Liver (tissue), 8 donors: ENCODE measurements at regions not wholly inside any gene's neighbourhood (a gene's known extent, or its start where the extent isn't known, plus 50 kb on each side); places are given as distances from the start of the nearest gene placed in this dataset.

Experiments
- DNase-seq: peaks from one replicate; pipeline ENCODE4 v3.0.0-alpha.2; 2017; ENCODE audit warnings: low spot score
- H3K27ac ChIP-seq, 2 donors: one replicate each; pipeline ENCODE4 v1.7.0; 2013; ENCODE audit warnings: inconsistent platforms in 2 of 2, low read length in 2 of 2, control low read depth in 1 of 2, low read depth in 1 of 2, mild to moderate bottlenecking in 1 of 2
- H3K27me3 ChIP-seq, 4 donors: one replicate each; pipeline versions ENCODE4 v1.6.1 to v1.7.0; 2013; ENCODE audit warnings: low read length in 3 of 4, inconsistent platforms in 1 of 4, mild to moderate bottlenecking in 1 of 4, moderate library complexity in 1 of 4; ENCODE audit not compliant: control insufficient read depth in 4 of 4, insufficient read depth in 4 of 4
- H3K36me3 ChIP-seq, 4 donors: one replicate each; pipeline versions ENCODE4 v1.6.1 to v1.7.0; 2013; ENCODE audit warnings: low read length in 3 of 4, mild to moderate bottlenecking in 3 of 4, low read depth in 1 of 4, moderate library complexity in 1 of 4; ENCODE audit not compliant: control insufficient read depth in 4 of 4, insufficient read depth in 3 of 4
- H3K4me1 ChIP-seq, 4 donors: one replicate each; pipeline versions ENCODE4 v1.6.1 to v1.7.0; 2013; ENCODE audit warnings: low read length in 3 of 4, mild to moderate bottlenecking in 3 of 4, moderate library complexity in 1 of 4; ENCODE audit not compliant: control insufficient read depth in 4 of 4, insufficient read depth in 4 of 4
- H3K4me3 ChIP-seq, 3 donors: one replicate each; pipeline versions ENCODE4 v1.6.1 to v1.7.0; 2013; ENCODE audit warnings: low read length in 3 of 3, control low read depth in 1 of 3, low read depth in 1 of 3, mild to moderate bottlenecking in 1 of 3
- H3K9ac ChIP-seq, 2 donors: one replicate each; pipeline ENCODE4 v1.7.0; 2013; ENCODE audit warnings: low read length in 2 of 2, mild to moderate bottlenecking in 2 of 2, moderate library complexity in 2 of 2, control low read depth in 1 of 2, low read depth in 1 of 2
- H3K9me3 ChIP-seq, 4 donors: one replicate each; pipeline versions ENCODE4 v1.6.1 to v1.7.0; 2013; ENCODE audit warnings: low read length in 3 of 4; ENCODE audit not compliant: control insufficient read depth in 4 of 4
- EGR1 ChIP-seq, 2 donors: IDR thresholded peaks; 2 replicates each; pipeline ENCODE4 v1.6.1; 2016 to 2018; ENCODE audit warnings: antibody characterized with exemption in 2 of 2, low read depth in 2 of 2
- FOXA1 ChIP-seq: IDR thresholded peaks from 2 replicates; pipeline ENCODE4 v1.6.1; 2016; ENCODE audit warnings: antibody characterized with exemption
- FOXA2 ChIP-seq: IDR thresholded peaks from 2 replicates; pipeline ENCODE4 v1.6.1; 2016; ENCODE audit warnings: antibody characterized with exemption
- GABPA ChIP-seq, 2 donors: IDR thresholded peaks in 1 of 2; conservative IDR thresholded peaks in 1 of 2; 2 replicates each; pipeline ENCODE4 v1.6.1; 2016; ENCODE audit warnings: antibody characterized with exemption in 2 of 2, mild to moderate bottlenecking in 1 of 2, moderate library complexity in 1 of 2
- HNF4A ChIP-seq, 2 donors: conservative IDR thresholded peaks; 2 replicates each; pipeline ENCODE4 v1.6.1; 2016; ENCODE audit warnings: antibody characterized with exemption in 2 of 2, mild to moderate bottlenecking in 2 of 2
- JUND ChIP-seq, 2 donors: IDR thresholded peaks; 2 replicates each; pipeline ENCODE4 v1.6.1; 2016; ENCODE audit warnings: antibody characterized with exemption in 2 of 2
- NR2F2 ChIP-seq: IDR thresholded peaks from 2 replicates; pipeline ENCODE4 v1.6.1; 2016; ENCODE audit warnings: antibody characterized with exemption
- RAD21 ChIP-seq, 2 donors: IDR thresholded peaks; 2 replicates each; pipeline ENCODE4 v1.6.1; 2016; ENCODE audit warnings: antibody characterized with exemption in 2 of 2, mild to moderate bottlenecking in 2 of 2
- RXRA ChIP-seq, 2 donors: IDR thresholded peaks; 2 replicates each; pipeline ENCODE4 v1.6.1; 2017 to 2018; ENCODE audit warnings: antibody characterized with exemption in 2 of 2, mild to moderate bottlenecking in 1 of 2
- SP1 ChIP-seq: IDR thresholded peaks from 2 replicates; pipeline ENCODE4 v1.6.1; 2018; ENCODE audit warnings: antibody characterized with exemption, mild to moderate bottlenecking
- TAF1 ChIP-seq: conservative IDR thresholded peaks from 2 replicates; pipeline ENCODE4 v1.6.1; 2016; ENCODE audit warnings: antibody characterized with exemption, mild to moderate bottlenecking
- YY1 ChIP-seq: IDR thresholded peaks from 2 replicates; pipeline ENCODE4 v1.6.1; 2016; ENCODE audit warnings: antibody characterized with exemption, mild to moderate bottlenecking
- WGBS: extraction: QIAGEN DNeasy Blood & Tissue Kit; methylation state at CpG from one replicate; pipeline ENCODE4 v1.1.7; 2013; 5-methylcytosine and 5-hydroxymethylcytosine counted together
- TF ChIP-seq, protein P1 (sequence below): IDR thresholded peaks from 2 replicates; pipeline ENCODE4 v1.6.1; 2016; ENCODE audit warnings: antibody characterized with exemption
- TF ChIP-seq, protein P2 (sequence below): IDR thresholded peaks from 2 replicates; pipeline ENCODE4 v1.6.1; 2016; ENCODE audit warnings: antibody characterized with exemption, mild to moderate bottlenecking
- TF ChIP-seq, protein P3 (sequence below): IDR thresholded peaks from 2 replicates; pipeline ENCODE4 v1.6.1; 2016; ENCODE audit warnings: antibody characterized with exemption
- TF ChIP-seq, protein P4 (sequence below): fragments of 150-350 bp; IDR thresholded peaks from 2 replicates; pipeline ENCODE4 v1.5.1; 2017; ENCODE audit warnings: improper control_type of control experiment, low read depth, low read length; ENCODE audit not compliant: missing input control
- TF ChIP-seq, protein P5 (sequence below): IDR thresholded peaks from 2 replicates; pipeline ENCODE4 v1.6.1; 2016; ENCODE audit warnings: antibody characterized with exemption
- donor health status: healthy.
- donor health status: healthy.
- donor health status: healthy.
- donor health status: healthy.
- donor health status: healthy.

DNA sequence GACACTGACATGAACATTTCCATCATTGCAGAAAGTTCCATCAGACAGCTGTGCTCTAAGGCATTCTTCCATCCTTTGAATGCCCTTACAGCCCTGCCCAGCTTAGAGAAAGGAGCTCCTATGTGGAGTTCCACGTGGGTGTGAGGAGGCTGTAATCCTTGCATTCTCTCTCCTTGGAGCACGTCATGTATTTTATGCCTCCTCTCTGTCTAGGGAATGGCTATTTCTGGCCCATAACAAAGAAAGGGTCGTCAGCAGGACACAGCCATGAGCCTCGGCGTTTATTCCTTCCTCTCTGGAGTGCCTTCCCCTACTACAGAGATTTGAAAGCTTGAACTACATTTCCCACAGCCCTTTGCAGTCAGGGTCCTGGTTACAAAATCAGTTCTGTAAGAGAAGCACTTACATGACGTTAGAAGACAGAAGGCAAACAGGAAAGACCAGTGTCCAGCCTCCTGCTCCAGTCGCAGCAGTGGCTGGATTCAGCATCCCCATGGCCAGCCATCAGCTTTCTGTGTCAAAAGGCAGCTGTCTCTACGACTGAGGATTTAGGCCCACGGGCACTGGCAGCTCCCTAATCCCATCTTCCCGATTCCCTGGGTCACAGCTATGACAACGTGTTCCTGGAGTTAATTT lies 234.9 kb downstream of the TFCP2L1 start (continued):
- TF ChIP-seq, protein P1, sequence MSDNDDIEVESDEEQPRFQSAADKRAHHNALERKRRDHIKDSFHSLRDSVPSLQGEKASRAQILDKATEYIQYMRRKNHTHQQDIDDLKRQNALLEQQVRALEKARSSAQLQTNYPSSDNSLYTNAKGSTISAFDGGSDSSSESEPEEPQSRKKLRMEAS: no peak
- TF ChIP-seq, protein P2, sequence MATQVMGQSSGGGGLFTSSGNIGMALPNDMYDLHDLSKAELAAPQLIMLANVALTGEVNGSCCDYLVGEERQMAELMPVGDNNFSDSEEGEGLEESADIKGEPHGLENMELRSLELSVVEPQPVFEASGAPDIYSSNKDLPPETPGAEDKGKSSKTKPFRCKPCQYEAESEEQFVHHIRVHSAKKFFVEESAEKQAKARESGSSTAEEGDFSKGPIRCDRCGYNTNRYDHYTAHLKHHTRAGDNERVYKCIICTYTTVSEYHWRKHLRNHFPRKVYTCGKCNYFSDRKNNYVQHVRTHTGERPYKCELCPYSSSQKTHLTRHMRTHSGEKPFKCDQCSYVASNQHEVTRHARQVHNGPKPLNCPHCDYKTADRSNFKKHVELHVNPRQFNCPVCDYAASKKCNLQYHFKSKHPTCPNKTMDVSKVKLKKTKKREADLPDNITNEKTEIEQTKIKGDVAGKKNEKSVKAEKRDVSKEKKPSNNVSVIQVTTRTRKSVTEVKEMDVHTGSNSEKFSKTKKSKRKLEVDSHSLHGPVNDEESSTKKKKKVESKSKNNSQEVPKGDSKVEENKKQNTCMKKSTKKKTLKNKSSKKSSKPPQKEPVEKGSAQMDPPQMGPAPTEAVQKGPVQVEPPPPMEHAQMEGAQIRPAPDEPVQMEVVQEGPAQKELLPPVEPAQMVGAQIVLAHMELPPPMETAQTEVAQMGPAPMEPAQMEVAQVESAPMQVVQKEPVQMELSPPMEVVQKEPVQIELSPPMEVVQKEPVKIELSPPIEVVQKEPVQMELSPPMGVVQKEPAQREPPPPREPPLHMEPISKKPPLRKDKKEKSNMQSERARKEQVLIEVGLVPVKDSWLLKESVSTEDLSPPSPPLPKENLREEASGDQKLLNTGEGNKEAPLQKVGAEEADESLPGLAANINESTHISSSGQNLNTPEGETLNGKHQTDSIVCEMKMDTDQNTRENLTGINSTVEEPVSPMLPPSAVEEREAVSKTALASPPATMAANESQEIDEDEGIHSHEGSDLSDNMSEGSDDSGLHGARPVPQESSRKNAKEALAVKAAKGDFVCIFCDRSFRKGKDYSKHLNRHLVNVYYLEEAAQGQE: no peak
- no peak for TF ChIP-seq EGR1 (IDR thresholded peaks at IDR 0.05; ENCODE audit: low read depth in 2 of 2)

DNA sequence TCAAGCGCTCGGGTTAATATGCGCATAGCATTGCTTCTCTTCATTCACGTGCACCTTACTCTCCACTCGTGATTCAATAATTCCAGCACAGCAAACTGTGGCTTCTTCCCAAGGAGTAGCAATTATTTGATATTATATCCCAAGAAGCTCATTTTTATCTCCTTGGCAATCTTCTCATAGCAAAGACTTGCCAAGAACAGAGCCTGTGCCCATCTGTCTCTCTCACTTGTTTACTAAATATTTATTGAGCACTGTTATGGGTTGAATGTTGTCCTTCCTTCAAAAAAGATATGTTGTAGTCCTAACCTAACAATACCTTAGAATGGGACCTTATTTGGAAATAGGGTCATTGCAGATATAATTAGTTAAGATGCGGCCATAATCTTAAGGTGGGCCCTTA lies 233.7 kb downstream of the TFCP2L1 start:
- no peak for DNase-seq
- H3K27me3 ChIP-seq: no peaks in the 10 kb centered on the region
- no peak overlapping the region for H3K27ac ChIP-seq
- H3K9ac ChIP-seq: no peak overlapping the region
- TF ChIP-seq FOXA1 (no peak), NR2F2 (no peak), TAF1 (no peak), GABPA (IDR thresholded peaks at IDR 0.05 in 1 of 2, conservative IDR thresholded peaks at IDR 0.05 in 1 of 2) (no peak), RAD21 (IDR thresholded peaks at IDR 0.05) (no peak), YY1 (no peak), JUND (IDR thresholded peaks at IDR 0.05) (no peak), HNF4A (conservative IDR thresholded peaks at IDR 0.05) (no peak), RXRA (IDR thresholded peaks at IDR 0.05) (no peak), FOXA2 (no peak), EGR1 (IDR thresholded peaks at IDR 0.05; ENCODE audit: low read depth in 2 of 2) (no peak), SP1 (no peak)
- TF ChIP-seq, protein P3, sequence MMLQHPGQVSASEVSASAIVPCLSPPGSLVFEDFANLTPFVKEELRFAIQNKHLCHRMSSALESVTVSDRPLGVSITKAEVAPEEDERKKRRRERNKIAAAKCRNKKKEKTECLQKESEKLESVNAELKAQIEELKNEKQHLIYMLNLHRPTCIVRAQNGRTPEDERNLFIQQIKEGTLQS: no peak
- TF ChIP-seq, protein P4, sequence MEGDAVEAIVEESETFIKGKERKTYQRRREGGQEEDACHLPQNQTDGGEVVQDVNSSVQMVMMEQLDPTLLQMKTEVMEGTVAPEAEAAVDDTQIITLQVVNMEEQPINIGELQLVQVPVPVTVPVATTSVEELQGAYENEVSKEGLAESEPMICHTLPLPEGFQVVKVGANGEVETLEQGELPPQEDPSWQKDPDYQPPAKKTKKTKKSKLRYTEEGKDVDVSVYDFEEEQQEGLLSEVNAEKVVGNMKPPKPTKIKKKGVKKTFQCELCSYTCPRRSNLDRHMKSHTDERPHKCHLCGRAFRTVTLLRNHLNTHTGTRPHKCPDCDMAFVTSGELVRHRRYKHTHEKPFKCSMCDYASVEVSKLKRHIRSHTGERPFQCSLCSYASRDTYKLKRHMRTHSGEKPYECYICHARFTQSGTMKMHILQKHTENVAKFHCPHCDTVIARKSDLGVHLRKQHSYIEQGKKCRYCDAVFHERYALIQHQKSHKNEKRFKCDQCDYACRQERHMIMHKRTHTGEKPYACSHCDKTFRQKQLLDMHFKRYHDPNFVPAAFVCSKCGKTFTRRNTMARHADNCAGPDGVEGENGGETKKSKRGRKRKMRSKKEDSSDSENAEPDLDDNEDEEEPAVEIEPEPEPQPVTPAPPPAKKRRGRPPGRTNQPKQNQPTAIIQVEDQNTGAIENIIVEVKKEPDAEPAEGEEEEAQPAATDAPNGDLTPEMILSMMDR: no peak
- TF ChIP-seq, protein P1: no peak
- TF ChIP-seq, protein P5, sequence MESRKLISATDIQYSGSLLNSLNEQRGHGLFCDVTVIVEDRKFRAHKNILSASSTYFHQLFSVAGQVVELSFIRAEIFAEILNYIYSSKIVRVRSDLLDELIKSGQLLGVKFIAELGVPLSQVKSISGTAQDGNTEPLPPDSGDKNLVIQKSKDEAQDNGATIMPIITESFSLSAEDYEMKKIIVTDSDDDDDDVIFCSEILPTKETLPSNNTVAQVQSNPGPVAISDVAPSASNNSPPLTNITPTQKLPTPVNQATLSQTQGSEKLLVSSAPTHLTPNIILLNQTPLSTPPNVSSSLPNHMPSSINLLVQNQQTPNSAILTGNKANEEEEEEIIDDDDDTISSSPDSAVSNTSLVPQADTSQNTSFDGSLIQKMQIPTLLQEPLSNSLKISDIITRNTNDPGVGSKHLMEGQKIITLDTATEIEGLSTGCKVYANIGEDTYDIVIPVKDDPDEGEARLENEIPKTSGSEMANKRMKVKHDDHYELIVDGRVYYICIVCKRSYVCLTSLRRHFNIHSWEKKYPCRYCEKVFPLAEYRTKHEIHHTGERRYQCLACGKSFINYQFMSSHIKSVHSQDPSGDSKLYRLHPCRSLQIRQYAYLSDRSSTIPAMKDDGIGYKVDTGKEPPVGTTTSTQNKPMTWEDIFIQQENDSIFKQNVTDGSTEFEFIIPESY: no peak
- H3K36me3 ChIP-seq: no peaks in the 10 kb centered on the region
- WGBS: 78% methylated on average over 6 of the region's 6 CpGs
- no peaks in the 10 kb centered on the region for H3K4me1 ChIP-seq
- no peak overlapping the region for H3K4me3 ChIP-seq
- peaks cover 0 to 11% (median 2%) of the 10 kb centered on the region in 4 donors for H3K9me3 ChIP-seq
